Upper lobe of left lung (tissue), 4 donors: ENCODE measurements at regions not wholly inside any gene's neighbourhood (a gene's known extent, or its start where the extent isn't known, plus 50 kb on each side); places are given as distances from the start of the nearest gene placed in this dataset.

Source experiments
- EP300 ChIP-seq, 4 donors: sonication (generic); formaldehyde crosslinking; IDR thresholded peaks; one replicate each; pipeline ENCODE4 v1.5.1; 2017; ENCODE audit warnings: antibody characterized with exemption in 4 of 4, control low read depth in 2 of 4
- POLR2A ChIP-seq, 4 donors: fragments of 450-650 bp; IDR thresholded peaks; one replicate each; pipeline ENCODE4 v1.5.1; 2016 to 2017; ENCODE audit warnings: antibody characterized with exemption in 4 of 4, mild to moderate bottlenecking in 2 of 4
- TF ChIP-seq, protein P1 (sequence below), 6 experiments: fragments of 450-650 bp in 4 of 6; fragments of 200-600 bp in 2 of 6; sonication (generic) in 2 of 6; IDR thresholded peaks; one replicate each; pipeline ENCODE4 v1.5.1; 2016 to 2019; ENCODE audit warnings: antibody characterized with exemption in 6 of 6

- TF ChIP-seq, protein P1, sequence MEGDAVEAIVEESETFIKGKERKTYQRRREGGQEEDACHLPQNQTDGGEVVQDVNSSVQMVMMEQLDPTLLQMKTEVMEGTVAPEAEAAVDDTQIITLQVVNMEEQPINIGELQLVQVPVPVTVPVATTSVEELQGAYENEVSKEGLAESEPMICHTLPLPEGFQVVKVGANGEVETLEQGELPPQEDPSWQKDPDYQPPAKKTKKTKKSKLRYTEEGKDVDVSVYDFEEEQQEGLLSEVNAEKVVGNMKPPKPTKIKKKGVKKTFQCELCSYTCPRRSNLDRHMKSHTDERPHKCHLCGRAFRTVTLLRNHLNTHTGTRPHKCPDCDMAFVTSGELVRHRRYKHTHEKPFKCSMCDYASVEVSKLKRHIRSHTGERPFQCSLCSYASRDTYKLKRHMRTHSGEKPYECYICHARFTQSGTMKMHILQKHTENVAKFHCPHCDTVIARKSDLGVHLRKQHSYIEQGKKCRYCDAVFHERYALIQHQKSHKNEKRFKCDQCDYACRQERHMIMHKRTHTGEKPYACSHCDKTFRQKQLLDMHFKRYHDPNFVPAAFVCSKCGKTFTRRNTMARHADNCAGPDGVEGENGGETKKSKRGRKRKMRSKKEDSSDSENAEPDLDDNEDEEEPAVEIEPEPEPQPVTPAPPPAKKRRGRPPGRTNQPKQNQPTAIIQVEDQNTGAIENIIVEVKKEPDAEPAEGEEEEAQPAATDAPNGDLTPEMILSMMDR (IDR thresholded peaks at IDR 0.05), result no peak
- TF ChIP-seq POLR2A (IDR thresholded peaks at IDR 0.05) (no peak), EP300 (IDR thresholded peaks at IDR 0.05) (no peak)
These were observed 183.2 kb upstream of the MAGEE2 start for GRCh38 chrX:75968293-75968692.
